ENCODE measurements at regions not wholly inside any gene's neighbourhood (a gene's known extent, or its start where the extent isn't known, plus 50 kb on each side); places are given as distances from the start of the nearest gene placed in this dataset.

GRCh38 chr2:123826729-123827271, 198.3 kb upstream of the CNTNAP5 start:
- DNase-seq (ENCODE audit: low spot score): no peak
- TF ChIP-seq TEAD1 (CRISPR knock-in tag; IDR thresholded peaks at IDR 0.05) (no peak), RELA (CRISPR knock-in tag; IDR thresholded peaks at IDR 0.05; ENCODE audit: borderline replicate concordance) (no peak), CREB1 (CRISPR knock-in tag; IDR thresholded peaks at IDR 0.05) (no peak), GRHL2 (CRISPR knock-in tag; IDR thresholded peaks at IDR 0.05; ENCODE audit: insufficient replicate concordance, severe bottlenecking) (no peak), ZNF121 (CRISPR knock-in tag; IDR thresholded peaks at IDR 0.05) (no peak), ZNF219 (CRISPR knock-in tag; IDR thresholded peaks at IDR 0.05; ENCODE audit: borderline replicate concordance) (no peak), USF1 (CRISPR knock-in tag; IDR thresholded peaks at IDR 0.05) (no peak), HMGA2 (CRISPR knock-in tag; IDR thresholded peaks at IDR 0.05) (no peak)
- TF ChIP-seq, protein P1, sequence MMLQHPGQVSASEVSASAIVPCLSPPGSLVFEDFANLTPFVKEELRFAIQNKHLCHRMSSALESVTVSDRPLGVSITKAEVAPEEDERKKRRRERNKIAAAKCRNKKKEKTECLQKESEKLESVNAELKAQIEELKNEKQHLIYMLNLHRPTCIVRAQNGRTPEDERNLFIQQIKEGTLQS (CRISPR knock-in tag; conservative IDR thresholded peaks at IDR 0.05): no peak
- POLR2A ChIA-PET: no interaction called here
- H3K4me1 Mint-ChIP-seq: no peaks in the 10 kb centered on the region
- no peaks in the 10 kb centered on the region; the same call in 1 of the 2 replicates for H3K27me3 Mint-ChIP-seq (ENCODE audit: low read depth)
- ATAC-seq: no peak
- H3K4me3 Mint-ChIP-seq: no peak overlapping the region
- H3K27ac Mint-ChIP-seq: no peak overlapping the region
- peaks cover 12% of the 10 kb centered on the region for H3K36me3 Mint-ChIP-seq
- H3K9me3 Mint-ChIP-seq: peaks cover 40% of the 10 kb centered on the region
- CTCF ChIA-PET: no interaction called here

GRCh38 chr2:123839326-123839725, 185.8 kb upstream of the CNTNAP5 start:
- TF ChIP-seq FOXK1 (CRISPR knock-in tag; IDR thresholded peaks at IDR 0.05) (no peak), AFF4 (CRISPR knock-in tag; IDR thresholded peaks at IDR 0.05; ENCODE audit: borderline replicate concordance) (no peak), AR (CRISPR knock-in tag; IDR thresholded peaks at IDR 0.05) (no peak)
- Mint-ChIP-seq H3K27me3 (ENCODE audit: low read depth) (no peaks in the 10 kb centered on the region), H3K9me3 (peaks cover 56% of the 10 kb centered on the region), H3K36me3 (peaks cover 23% of the 10 kb centered on the region), H3K4me1 (peaks cover 2% of the 10 kb centered on the region), H3K27ac (no peak overlapping the region), H3K4me3 (no peak overlapping the region)
- CTCF ChIA-PET: no interaction called here
- ATAC-seq (no peak), DNase-seq (ENCODE audit: low spot score) (no peak)
- POLR2A ChIA-PET: no interaction called here

GRCh38 chr2:123840016-123840415, 185.1 kb upstream of the CNTNAP5 start:
- Mint-ChIP-seq H3K27ac (no peak overlapping the region), H3K27me3 (ENCODE audit: low read depth) (no peaks in the 10 kb centered on the region), H3K4me1 (peaks cover 2% of the 10 kb centered on the region), H3K9me3 (peaks cover 49% of the 10 kb centered on the region), H3K4me3 (no peak overlapping the region), H3K36me3 (peaks cover 20% of the 10 kb centered on the region)
- no peak for TF ChIP-seq GABPB1 (CRISPR knock-in tag; IDR thresholded peaks at IDR 0.05)
- TF ChIP-seq ZNF138 (CRISPR knock-in tag; conservative IDR thresholded peaks at IDR 0.05): no peak
- no peak for TF ChIP-seq ZNF396 (CRISPR knock-in tag; IDR thresholded peaks at IDR 0.05; ENCODE audit: borderline replicate concordance)
- no peak for TF ChIP-seq SOX15 (CRISPR knock-in tag; IDR thresholded peaks at IDR 0.05)
- ChIA-PET POLR2A (no interaction called here), CTCF (no interaction called here)
- ATAC-seq: peak; percentile 57; the same call in 1 of the 2 replicates
- DNase-seq (ENCODE audit: low spot score): no peak

All from WTC11 (cell line).